ENCODE measurements at regions not wholly inside any gene's neighbourhood (a gene's known extent, or its start where the extent isn't known, plus 50 kb on each side); places are given as distances from the start of the nearest gene placed in this dataset.

GRCh38 chr16:63373744-63374143 is 1337.5 kb upstream of the CDH8 start:
- Histone ChIP-seq H3K36me3 (no peaks in the 10 kb centered on the region), H3K9ac (ENCODE audit: low read depth in 2 of 2, low read length in 2 of 2) (no peak overlapping the region), H3K27ac (no peak overlapping the region), H3K27me3 (no peaks in the 10 kb centered on the region), H3K9me3 (no peaks in the 10 kb centered on the region), H3K4me3 (no peak overlapping the region), H3K4me1 (no peaks in the 10 kb centered on the region)
- DNase-seq: no peak
- intact Hi-C loops (cut with DNase I): no loop called here
- TF ChIP-seq CTCF (IDR thresholded peaks at IDR 0.05): no peak

- Histone ChIP-seq H3K27me3 (no peaks in the 10 kb centered on the region), H3K4me3 (no peak overlapping the region), H3K36me3 (no peaks in the 10 kb centered on the region), H3K4me1 (no peaks in the 10 kb centered on the region), H3K9me3 (no peaks in the 10 kb centered on the region), H3K9ac (ENCODE audit: low read depth in 2 of 2, low read length in 2 of 2) (no peak overlapping the region), H3K27ac (no peak overlapping the region)
- TF ChIP-seq CTCF (IDR thresholded peaks at IDR 0.05): no peak
- DNase-seq: no peak
- intact Hi-C loops (cut with DNase I): no loop called here
Observed at GRCh38 chr16:63372815-63373214, 1336.6 kb upstream of the CDH8 start.

GRCh38 chr16:63372283-63372682 is 1336.0 kb upstream of the CDH8 start:
- H3K36me3 ChIP-seq: no peaks in the 10 kb centered on the region
- no peak overlapping the region for H3K4me3 ChIP-seq
- intact Hi-C loops (cut with DNase I): no loop called here
- no peak overlapping the region for H3K27ac ChIP-seq
- TF ChIP-seq CTCF (IDR thresholded peaks at IDR 0.05): no peak
- no peaks in the 10 kb centered on the region for H3K9me3 ChIP-seq
- H3K4me1 ChIP-seq: no peaks in the 10 kb centered on the region
- no peak overlapping the region for H3K9ac ChIP-seq (ENCODE audit: low read depth in 2 of 2, low read length in 2 of 2)
- DNase-seq: peak; percentile 27
- H3K27me3 ChIP-seq: no peaks in the 10 kb centered on the region

GRCh38 chr16:63365649-63366304 is 1329.5 kb upstream of the CDH8 start:
- intact Hi-C loops (cut with DNase I): loop anchor here (10.0 kb wide), 1 partner anchor 1749 kb away; no protein-coding TSS in a partner anchor
- no peak for DNase-seq
- Histone ChIP-seq H3K27ac (no peak overlapping the region), H3K9ac (ENCODE audit: low read depth in 2 of 2, low read length in 2 of 2) (no peak overlapping the region), H3K4me3 (no peak overlapping the region), H3K9me3 (no peaks in the 10 kb centered on the region), H3K27me3 (no peaks in the 10 kb centered on the region), H3K4me1 (no peaks in the 10 kb centered on the region), H3K36me3 (no peaks in the 10 kb centered on the region)
- no peak for TF ChIP-seq CTCF (IDR thresholded peaks at IDR 0.05)

- Histone ChIP-seq H3K9me3 (no peaks in the 10 kb centered on the region), H3K9ac (ENCODE audit: low read depth in 2 of 2, low read length in 2 of 2) (no peak overlapping the region), H3K36me3 (no peaks in the 10 kb centered on the region), H3K27me3 (no peaks in the 10 kb centered on the region), H3K4me3 (no peak overlapping the region), H3K4me1 (no peaks in the 10 kb centered on the region), H3K27ac (no peak overlapping the region)
- intact Hi-C loops (cut with DNase I): loop anchor here (10.0 kb wide), 1 partner anchor 1751 kb away; no protein-coding TSS in a partner anchor
- DNase-seq: no peak
- no peak for TF ChIP-seq CTCF (IDR thresholded peaks at IDR 0.05)
Observed at GRCh38 chr16:63363738-63364137, 1327.5 kb upstream of the CDH8 start.

Measured in colonic mucosa (tissue), 4 donors.